Left lung (tissue), 4 donors: ENCODE measurements at regions not wholly inside any gene's neighbourhood (a gene's known extent, or its start where the extent isn't known, plus 50 kb on each side); places are given as distances from the start of the nearest gene placed in this dataset.
A peak's percentile ranks its signal among the peaks of the same experiment; 100 is the strongest.

ENCODE experiments used
- ATAC-seq: fragments of 200-7000 bp; cut with Tn5 transposase; one replicate; pipeline ENCODE4 v1.9.1; 2020; ENCODE audit warnings: moderate library complexity
- DNase-seq, 4 donors: peaks; one replicate each; pipeline ENCODE4 v3.0.0-alpha.2; 2013 to 2020
- H3K27ac ChIP-seq, 2 donors: fragments of 200-600 bp; sonication (generic) in 1 of 2; one replicate each; pipeline versions ENCODE4 v1.5.0 to v1.8.0; 2020 to 2021
- H3K27me3 ChIP-seq, 2 donors: fragments of 200-600 bp; sonication (generic) in 1 of 2; one replicate each; pipeline versions ENCODE4 v1.5.0 to v1.8.0; 2020 to 2021
- H3K36me3 ChIP-seq, 2 donors: fragments of 200-600 bp; sonication (generic) in 1 of 2; one replicate each; pipeline versions ENCODE4 v1.5.0 to v1.8.0; 2020 to 2021
- H3K4me1 ChIP-seq, 2 donors: fragments of 200-600 bp; one replicate each; pipeline ENCODE4 v1.8.0; 2021
- H3K4me3 ChIP-seq, 2 donors: fragments of 200-600 bp; sonication (generic) in 1 of 2; one replicate each; pipeline versions ENCODE4 v1.5.0 to v1.8.0; 2020 to 2021; ENCODE audit warnings: mild to moderate bottlenecking in 1 of 2
- H3K9me3 ChIP-seq, 2 donors: fragments of 200-600 bp; sonication (generic) in 1 of 2; one replicate each; pipeline versions ENCODE4 v1.5.0 to v1.8.0; 2020 to 2021
- CTCF ChIP-seq, 2 donors: fragments of 200-600 bp; sonication (generic) in 1 of 2; IDR thresholded peaks; one replicate each; pipeline versions ENCODE4 v1.5.0 to v1.8.0; 2021; ENCODE audit warnings: antibody characterized with exemption in 2 of 2
- intact Hi-C, 2 donors: fragments of 100-400 bp; cut with DNase I; formaldehyde crosslinking; loops; one replicate each; pipeline versions ENCODE4 v1.11.2 to v1.14.2; 2022
- donor health status: DM: no; HTN: yes; CAD: no.
- donor health status: DM: no; HTN: no; CAD: no.

- Histone ChIP-seq H3K27ac (peak overlapping the region; percentile 78 to 90), H3K36me3 (no peaks in the 10 kb centered on the region), H3K4me1 (peaks cover 20 to 48% of the 10 kb centered on the region in 2 donors), H3K4me3 (no peak overlapping the region), H3K27me3 (no peaks in the 10 kb centered on the region), H3K9me3 (no peaks in the 10 kb centered on the region)
- peak in 1 of 4 donors; percentile 58 for DNase-seq
- no peak for TF ChIP-seq CTCF (IDR thresholded peaks at IDR 0.05)
- intact Hi-C loops = no loop called here
- ATAC-seq = peak; percentile 76
Measured at GRCh38 chr2:64212346-64212745, 68.1 kb upstream of the PELI1 start.

GRCh38 chr2:64212801-64213321, 68.6 kb upstream of the PELI1 start:
- DNase-seq (no peak), ATAC-seq (peak; percentile 80)
- intact Hi-C loops = no loop called here
- no peak overlapping the region for H3K4me3 ChIP-seq
- no peak for TF ChIP-seq CTCF (IDR thresholded peaks at IDR 0.05)
- H3K4me1 ChIP-seq = peaks cover 20 to 48% of the 10 kb centered on the region in 2 donors
- H3K36me3 ChIP-seq = no peaks in the 10 kb centered on the region
- no peaks in the 10 kb centered on the region for H3K9me3 ChIP-seq
- H3K27ac ChIP-seq = peak overlapping the region; percentile 78 to 90
- H3K27me3 ChIP-seq = no peaks in the 10 kb centered on the region

- Histone ChIP-seq H3K4me3 (no peak overlapping the region), H3K27me3 (no peaks in the 10 kb centered on the region), H3K27ac (peak overlapping the region; percentile 78 to 90), H3K4me1 (peaks cover 20 to 48% of the 10 kb centered on the region in 2 donors), H3K9me3 (no peaks in the 10 kb centered on the region), H3K36me3 (no peaks in the 10 kb centered on the region)
- intact Hi-C loops = no loop called here
- DNase-seq (no peak), ATAC-seq (no peak)
- TF ChIP-seq CTCF (IDR thresholded peaks at IDR 0.05) = no peak
Measured at GRCh38 chr2:64213532-64214275, 69.5 kb upstream of the PELI1 start.

GRCh38 chr2:64214281-64215115, 70.3 kb upstream of the PELI1 start:
- DNase-seq = peak in 1 of 4 donors; percentile 46
- Histone ChIP-seq H3K27me3 (no peaks in the 10 kb centered on the region), H3K27ac (peak overlapping the region; percentile 78 to 90), H3K4me1 (peaks cover 20 to 55% of the 10 kb centered on the region in 2 donors), H3K4me3 (no peak overlapping the region), H3K9me3 (no peaks in the 10 kb centered on the region), H3K36me3 (no peaks in the 10 kb centered on the region)
- ATAC-seq = peak; percentile 69
- intact Hi-C loops = no loop called here
- TF ChIP-seq CTCF (IDR thresholded peaks at IDR 0.05) = no peak
